ENCODE measurements at regions not wholly inside any gene's neighbourhood (a gene's known extent, or its start where the extent isn't known, plus 50 kb on each side); places are given as distances from the start of the nearest gene placed in this dataset.
A peak's percentile ranks its signal among the peaks of the same experiment; 100 is the strongest.
"Not testable (repeated sequence)": the region's sequence is repeated elsewhere in the genome, so short reads cannot be mapped to it uniquely, and the experiment has no call there.

DNA sequence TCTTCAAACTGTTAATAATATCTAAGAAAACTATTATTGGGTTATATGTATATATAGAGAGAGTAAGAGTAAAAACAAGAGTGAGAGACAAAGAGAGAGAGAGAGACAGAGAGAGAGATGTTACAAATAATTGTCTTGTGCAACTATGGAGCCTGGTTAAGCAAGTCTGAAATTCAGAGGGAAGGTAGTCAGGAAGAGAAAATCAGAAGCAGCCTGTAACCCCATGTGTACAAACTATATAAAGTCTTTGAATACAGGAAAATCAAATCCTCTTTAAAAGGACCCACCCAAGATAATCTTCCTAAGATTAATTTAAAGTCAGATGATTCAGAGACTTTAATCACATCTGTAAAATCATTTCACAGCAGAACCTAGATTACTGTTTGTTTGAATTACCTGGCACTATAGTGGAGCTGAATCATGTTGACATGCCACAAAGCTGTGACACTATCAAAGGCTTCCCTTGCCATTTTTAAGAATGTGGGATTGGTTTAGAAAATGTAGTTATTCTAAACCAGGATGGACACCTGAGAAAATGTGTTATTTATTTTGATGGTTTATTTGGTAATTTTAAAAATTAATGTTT is 301.7 kb upstream of the FSIP2 start:
- no peak for DNase-seq (ENCODE audit: low spot score)
- in situ Hi-C loops (cut with HindIII; ENCODE audit: low sequenced_read_pairs): no loop called here

DNA sequence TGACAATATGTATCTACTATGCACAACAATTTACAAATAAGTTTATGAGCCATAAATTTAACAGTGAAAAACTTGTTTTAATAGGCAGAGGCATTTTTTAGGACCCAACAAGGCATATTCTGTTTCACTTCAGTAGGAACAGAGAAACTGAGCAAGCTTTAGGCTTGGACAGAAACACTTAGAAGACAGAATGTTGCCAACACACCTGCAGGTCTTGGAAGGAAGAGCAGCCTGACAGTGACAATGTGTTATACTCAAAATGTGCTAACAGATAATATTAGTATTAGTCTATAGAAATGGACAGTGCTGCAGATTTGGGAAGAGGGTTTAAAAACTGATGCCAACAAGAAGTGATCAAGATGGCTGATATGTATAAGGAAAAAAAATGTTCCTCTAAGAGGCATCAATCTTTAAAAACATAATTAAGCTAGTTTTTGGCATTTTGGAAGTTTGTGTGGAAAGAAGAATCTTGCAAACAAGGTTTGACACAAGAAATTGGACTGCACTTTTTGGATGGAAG is 297.1 kb upstream of the FSIP2 start:
- DNase-seq (ENCODE audit: low spot score): peak; percentile 22
- in situ Hi-C loops (cut with HindIII; ENCODE audit: low sequenced_read_pairs): no loop called here

DNA sequence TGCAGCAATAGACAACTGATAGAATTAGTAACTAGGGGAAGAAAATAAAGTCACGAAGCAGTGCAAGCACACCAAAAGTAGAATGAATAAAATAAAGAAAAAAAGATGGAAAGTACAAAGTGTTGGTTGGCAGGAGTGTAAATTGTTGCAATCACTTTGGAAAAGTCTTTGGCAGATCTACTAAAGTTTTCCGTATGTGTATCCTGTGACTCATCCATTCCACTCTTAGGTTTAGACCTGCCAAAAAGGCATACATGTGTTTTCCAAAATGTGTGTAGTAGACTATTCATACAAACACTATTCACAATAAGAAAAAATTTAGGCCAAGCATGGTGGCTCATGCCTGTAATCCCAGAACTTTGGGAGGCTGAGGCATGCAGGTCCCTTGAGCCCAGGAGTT is 282.1 kb upstream of the FSIP2 start:
- in situ Hi-C loops (cut with HindIII; ENCODE audit: low sequenced_read_pairs): no loop called here
- DNase-seq (ENCODE audit: low spot score): no peak

DNA sequence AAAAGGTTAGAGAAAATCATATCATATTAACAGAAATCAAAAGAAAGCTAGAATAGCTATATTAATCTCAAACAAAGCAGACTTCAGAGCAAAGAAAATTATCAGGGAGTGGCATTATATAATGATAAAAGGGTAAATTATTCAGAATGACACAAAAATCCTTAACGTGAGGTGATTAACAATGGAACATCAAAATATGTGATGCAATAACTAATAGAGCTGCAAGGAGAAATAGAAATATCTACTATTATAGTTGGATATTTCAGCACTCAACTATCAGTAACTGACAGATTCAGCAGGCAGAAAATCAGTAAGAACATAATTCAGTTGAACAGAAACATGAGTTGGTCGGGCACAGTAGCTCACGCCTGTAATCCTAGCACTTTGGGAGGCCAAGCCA is 275.1 kb upstream of the FSIP2 start:
- in situ Hi-C loops (cut with HindIII; ENCODE audit: low sequenced_read_pairs): no loop called here

DNA sequence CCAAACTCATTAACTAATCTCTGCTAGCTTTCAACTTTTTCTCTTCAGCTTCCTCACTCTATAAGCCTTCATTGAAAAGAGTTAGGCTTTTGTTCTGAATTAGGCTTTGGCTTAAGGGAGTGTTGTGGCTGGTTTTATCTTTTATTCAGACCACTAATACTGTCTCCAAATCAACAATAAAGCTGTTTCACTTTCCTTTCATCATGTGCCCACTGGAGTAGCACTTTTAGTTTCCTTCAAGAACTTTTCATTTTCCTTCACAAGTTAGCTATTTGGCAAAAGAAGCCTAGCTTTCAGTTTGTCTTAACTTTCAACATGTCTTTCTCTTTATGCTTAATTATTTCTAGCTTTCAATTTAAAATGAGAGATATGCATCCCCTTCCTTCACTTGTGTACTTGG is 271.7 kb upstream of the FSIP2 start:
- no peak for DNase-seq (ENCODE audit: low spot score)

More for the DNA sequence above, 275.1 kb upstream of the FSIP2 start:
- no peak for DNase-seq (ENCODE audit: low spot score)

DNA sequence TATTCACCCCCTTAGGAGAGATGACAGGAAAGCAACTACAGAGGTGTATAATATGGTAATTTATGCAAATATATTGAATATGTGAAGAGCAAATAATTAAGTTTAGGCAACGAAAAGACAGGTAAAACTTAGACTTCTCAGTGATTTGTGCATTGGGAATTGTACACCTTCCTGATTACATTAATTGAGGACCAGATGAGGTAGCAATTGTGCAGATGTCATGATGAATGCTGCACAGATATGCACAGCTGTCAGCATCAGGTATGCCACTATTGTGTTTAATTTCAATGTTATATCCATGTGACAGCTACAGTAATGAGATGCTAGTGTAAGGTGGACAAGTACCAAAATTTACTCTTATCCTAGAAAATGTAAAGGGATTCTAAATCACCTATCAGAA is 267.2 kb upstream of the FSIP2 start:
- no peak for DNase-seq (ENCODE audit: low spot score)
- in situ Hi-C loops (cut with HindIII; ENCODE audit: low sequenced_read_pairs): no loop called here

More for the DNA sequence above, 271.7 kb upstream of the FSIP2 start:
- in situ Hi-C loops (cut with HindIII; ENCODE audit: low sequenced_read_pairs): no loop called here

DNA sequence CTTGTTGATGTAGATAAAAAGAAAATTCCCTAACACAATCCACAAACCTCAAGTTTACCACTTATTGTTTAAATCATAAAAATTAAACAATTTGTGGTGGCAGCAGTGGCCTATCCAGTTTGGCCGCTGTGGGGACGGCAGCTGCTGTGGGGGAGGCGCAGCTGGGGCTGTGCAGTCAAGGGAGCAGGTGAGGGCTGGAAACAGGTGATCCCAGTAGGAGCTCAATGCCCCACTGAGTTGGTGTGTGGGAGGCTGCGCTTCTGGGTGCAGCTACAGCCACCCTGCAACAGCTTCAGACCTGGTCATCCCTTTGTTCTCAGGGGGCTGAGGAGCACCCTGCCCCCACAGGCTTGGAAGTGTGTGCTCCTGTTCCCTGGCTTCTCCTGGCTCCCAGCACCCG is 266.0 kb upstream of the FSIP2 start:
- no peak for DNase-seq (ENCODE audit: low spot score)
- in situ Hi-C loops (cut with HindIII; ENCODE audit: low sequenced_read_pairs): no loop called here

DNA sequence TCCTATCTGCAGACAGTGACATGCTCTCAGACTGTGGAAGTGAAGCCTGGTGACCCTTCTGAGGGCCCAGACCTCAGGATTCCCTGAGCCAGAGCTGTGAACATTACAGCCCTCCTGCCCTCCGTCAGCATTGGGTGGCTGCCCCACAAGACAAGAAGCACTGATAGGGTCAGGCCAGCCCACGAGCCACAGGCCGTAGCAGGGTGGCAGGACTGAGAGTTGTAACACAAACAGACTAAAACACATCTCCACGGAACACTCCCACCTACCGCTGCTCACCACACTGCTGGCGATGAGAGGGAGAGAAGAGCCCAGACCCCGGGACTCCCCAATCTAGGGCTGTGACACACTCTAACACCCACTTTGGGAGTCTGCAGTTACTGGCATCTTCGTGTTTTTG is 264.8 kb upstream of the FSIP2 start:
- DNase-seq (ENCODE audit: low spot score): no peak
- in situ Hi-C loops (cut with HindIII; ENCODE audit: low sequenced_read_pairs): no loop called here

DNA sequence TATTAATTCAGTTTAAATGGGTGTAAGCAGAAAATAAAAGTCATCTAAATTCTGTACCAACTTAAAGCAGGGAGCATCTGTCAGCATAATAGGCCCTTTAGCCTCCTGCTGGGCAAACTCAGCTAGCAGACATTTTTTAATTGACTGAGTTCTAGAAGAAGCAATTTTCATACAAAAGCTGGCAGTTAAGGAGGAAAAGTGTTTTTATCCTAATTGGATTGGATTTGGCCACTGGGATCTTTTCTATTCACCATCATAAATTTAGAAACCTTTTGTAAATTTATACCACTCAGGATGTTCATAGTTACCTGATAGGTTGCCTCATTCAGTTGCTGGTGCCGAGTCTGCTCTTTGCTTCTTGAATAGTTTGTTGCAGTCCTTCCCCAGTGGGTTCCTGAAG is 262.7 kb upstream of the FSIP2 start:
- peak; percentile 60 for DNase-seq (ENCODE audit: low spot score)
- in situ Hi-C loops (cut with HindIII; ENCODE audit: low sequenced_read_pairs): no loop called here

DNA sequence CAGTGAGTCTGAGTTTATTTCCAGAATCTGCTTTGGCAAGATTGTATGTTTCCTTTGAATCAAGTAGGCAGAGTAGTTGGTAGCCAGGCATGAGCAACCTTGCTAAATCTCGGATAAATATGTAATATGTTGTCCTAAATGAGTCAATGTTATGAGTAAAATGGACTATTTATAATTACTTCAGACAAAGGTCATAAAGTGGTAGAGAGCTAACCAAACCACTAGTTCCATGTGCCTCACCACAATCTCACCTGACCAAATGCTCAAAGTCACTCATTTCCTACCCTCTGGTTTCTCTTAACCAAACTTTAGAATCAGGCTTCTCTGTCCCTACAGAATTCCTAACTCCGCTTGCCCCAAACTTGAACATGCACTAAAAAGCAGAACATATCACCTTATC is 261.2 kb upstream of the FSIP2 start:
- in situ Hi-C loops (cut with HindIII; ENCODE audit: low sequenced_read_pairs): no loop called here
- DNase-seq (ENCODE audit: low spot score): no peak

DNA sequence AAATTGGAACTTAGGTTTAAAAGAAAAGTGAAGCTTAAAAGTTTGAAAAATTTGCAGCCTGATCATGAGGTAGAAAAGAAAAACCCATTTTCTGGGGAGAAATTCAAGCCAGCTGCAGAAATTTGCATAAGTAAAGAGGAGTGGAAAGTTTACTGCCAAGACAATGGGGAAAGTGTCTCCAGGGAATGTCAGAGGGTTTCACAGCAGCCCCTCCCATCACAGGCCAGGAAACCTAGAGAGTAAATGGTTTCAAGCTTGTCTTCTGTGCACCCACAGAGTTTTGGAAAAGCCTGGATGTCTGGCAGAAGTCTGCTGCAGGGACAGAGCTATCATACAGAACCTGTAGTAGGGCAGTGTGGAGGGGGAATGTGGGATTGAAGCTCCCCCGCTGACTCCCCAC is 254.0 kb upstream of the FSIP2 start:
- in situ Hi-C loops (cut with HindIII; ENCODE audit: low sequenced_read_pairs): no loop called here
- no peak for DNase-seq (ENCODE audit: low spot score)

DNA sequence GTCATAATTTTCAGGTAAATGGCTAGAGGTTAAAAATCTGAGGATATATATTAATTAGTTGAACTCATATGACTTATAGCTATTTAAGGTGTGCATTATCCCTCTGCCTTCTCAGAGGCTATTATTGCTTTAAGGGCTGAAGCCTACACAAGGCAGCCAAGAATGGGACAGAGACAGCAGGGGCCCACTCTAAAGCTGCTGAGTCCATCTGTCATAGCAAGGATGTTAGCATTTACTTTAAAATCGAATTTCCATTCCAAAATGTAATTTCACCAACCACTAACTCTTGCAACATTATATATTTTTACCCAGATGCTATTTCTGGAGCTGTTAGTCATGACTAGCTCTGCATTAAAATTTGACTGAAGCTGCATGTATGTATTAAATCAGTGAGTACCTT is 236.3 kb upstream of the FSIP2 start:
- in situ Hi-C loops (cut with HindIII; ENCODE audit: low sequenced_read_pairs): no loop called here
- peak; percentile 87 for DNase-seq (ENCODE audit: low spot score)

DNA sequence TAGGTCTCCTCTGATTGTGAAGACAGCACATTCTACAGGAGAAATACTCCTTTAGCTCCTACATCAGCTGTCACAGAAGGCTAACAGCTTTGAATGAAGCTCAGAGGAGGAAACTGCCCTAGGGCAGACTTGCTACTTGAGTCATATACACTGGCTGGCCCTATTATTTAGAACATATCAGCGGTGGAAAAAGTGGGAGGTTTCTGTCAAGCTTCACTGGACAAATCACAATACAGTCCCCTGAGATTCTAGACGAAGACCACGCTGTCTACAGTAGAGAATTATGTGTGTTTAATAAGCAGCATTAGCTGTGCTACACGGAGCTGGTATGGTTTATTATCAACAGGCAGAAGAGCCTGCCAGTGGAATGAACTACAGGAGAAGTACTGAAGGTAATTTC is 230.9 kb upstream of the FSIP2 start:
- DNase-seq (ENCODE audit: low spot score): no peak
- in situ Hi-C loops (cut with HindIII; ENCODE audit: low sequenced_read_pairs): no loop called here

DNA sequence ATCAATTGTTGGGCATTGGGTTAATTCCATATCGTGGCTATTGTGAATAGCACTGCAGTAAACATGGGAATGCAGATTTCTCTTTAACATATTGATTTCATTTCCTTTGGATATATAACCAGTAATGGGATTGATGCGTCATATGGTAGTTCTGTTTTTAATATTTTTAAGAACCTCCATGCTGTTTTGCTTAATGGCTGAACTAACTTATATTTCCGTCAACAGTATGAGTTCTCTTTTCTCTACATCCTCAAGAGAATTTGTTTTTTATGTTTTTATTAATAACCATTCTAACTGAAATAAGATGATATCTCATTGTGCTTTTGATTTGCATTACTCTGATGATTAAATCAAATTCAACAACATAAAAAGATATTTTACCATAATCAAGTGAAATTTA is 228.5 kb upstream of the FSIP2 start:
- in situ Hi-C loops (cut with HindIII; ENCODE audit: low sequenced_read_pairs): no loop called here
- no peak for DNase-seq (ENCODE audit: low spot score)

DNA sequence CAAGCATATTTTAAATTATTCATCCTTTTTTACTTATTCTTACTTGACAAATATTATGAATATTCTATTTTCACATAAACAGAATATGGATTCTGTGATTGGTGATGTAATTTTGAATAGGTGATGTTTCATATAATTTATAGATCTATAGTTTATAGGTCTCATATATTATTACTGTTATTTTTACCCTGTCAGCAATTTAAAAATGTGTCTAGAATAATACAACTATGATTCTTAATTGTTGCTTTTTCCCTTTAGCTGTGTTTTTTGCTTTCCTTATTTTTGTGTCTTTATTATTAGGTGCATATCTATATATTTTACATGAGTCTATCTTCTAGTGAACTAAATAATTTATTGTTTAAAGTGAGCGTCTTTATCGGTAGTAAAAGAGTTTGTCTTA is 226.7 kb upstream of the FSIP2 start:
- DNase-seq (ENCODE audit: low spot score): no peak
- in situ Hi-C loops (cut with HindIII; ENCODE audit: low sequenced_read_pairs): no loop called here

DNA sequence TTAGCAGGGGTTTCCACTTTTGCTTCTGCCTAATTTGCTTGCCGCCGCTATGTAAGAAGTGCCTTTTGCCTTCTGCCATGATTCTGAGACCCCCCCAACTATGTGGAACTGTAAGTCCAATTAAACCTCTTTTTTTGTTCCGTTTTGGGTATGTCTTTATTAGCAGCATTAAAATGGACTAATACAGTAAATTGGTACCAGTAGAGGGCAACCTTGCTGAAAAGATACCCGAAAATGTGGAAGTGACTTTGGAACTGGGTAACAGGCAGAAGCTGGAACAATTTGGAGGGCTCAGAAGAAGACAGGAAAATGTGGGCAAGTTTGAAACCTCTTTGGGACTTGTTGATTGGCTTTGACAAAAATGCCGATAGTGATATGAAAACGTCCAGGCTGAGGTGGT is 216.1 kb upstream of the FSIP2 start:
- in situ Hi-C loops (cut with HindIII; ENCODE audit: low sequenced_read_pairs): no loop called here
- no peak for DNase-seq (ENCODE audit: low spot score)

DNA sequence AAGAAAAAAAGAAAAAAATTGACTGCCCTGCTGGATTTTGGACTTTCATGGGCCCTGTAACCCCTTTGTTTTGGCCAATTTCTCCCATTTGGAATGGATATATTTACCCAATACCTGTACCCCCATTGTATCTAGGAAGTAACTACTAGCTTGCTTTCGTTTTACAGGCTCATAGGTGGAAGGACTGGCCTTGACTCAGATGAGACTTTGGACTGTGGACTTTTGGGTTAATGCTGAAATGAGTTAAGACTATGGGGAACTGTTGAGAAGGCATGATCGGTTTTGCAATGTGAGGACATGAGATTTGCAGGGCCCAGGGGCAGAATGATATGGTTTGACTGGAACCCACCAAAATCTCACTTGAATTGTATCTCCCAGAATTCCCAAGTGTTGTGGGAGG is 214.4 kb upstream of the FSIP2 start:
- in situ Hi-C loops (cut with HindIII; ENCODE audit: low sequenced_read_pairs); DNase-seq (ENCODE audit: low spot score): not testable (repeated sequence)

DNA sequence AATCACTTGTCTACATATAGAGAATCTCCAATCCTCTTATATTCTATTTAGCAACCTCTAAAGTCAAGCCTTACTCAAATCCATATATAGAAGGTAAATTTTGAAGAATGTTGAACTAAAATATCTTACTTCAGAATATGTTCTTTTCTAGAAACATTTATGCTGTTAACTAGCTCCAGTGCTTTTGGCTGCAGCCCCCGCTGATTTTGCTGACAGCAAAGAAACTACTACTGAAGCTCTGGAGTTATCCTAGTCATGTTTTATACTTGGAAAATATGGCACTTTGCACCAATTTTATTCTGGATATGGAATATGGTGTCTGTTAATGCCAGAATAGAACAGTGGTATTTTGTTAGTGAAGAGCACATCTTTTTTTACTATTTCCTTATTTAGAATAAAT is 212.4 kb upstream of the FSIP2 start:
- in situ Hi-C loops (cut with HindIII; ENCODE audit: low sequenced_read_pairs): no loop called here
- DNase-seq (ENCODE audit: low spot score): no peak

DNA sequence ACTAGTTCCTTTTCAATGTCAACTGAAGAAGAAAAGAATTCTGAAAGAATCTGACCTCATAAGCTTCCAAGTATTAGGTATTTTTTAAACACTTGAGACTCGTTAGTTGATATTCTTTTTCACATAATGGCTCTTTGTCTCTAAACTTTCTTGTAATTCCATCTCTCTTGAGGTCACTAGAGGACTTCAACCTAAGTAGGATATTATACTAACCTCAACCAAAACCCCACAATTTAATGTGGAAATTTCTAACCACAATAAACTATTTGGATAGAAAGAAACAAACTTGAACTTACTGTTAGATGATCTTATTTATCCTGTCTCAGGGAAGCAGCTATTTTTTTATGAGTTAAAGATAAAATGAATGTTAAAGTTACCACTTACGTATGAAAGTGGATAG is 206.9 kb upstream of the FSIP2 start:
- no peak for DNase-seq (ENCODE audit: low spot score)
- in situ Hi-C loops (cut with HindIII; ENCODE audit: low sequenced_read_pairs): no loop called here

DNA sequence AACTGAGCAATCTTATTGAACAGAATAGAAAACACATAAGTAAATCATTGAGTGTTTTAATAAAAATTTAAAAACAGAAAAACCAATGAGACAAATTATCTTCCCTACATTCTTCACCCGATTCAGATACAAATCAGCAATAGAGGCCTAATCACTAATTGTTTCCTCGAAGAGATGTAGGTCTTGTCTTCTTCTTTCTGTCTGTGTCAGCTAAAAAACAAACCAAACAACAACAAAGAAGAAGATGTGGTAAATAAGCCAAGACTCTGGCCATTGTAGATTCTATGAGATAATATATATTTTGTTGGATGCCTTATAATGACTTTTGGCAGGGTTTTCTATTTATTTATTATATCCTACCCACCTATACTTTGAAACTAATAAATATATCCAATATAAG is 200.9 kb upstream of the FSIP2 start:
- in situ Hi-C loops (cut with HindIII; ENCODE audit: low sequenced_read_pairs): no loop called here
- DNase-seq (ENCODE audit: low spot score): no peak

DNA sequence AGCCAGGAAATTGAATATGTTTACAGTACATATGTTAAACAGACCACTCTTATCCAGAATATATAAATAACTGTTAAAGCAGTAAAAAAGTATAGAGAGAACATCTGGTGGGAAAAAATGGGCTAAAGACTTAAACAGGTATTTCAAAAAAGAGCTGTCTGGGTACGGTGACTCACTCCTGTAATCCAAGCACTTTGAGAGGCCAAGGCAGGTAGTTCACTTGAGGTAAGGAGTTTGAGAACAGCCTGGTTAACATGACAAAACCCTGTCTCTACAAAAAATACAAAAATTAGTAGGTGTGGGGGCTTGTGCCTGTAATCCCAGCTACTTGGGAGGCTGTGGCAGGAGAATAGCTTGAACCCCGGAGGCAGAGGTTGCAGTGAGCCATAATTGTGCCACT is 171.4 kb upstream of the FSIP2 start:
- in situ Hi-C loops (cut with HindIII; ENCODE audit: low sequenced_read_pairs): no loop called here
- no peak for DNase-seq (ENCODE audit: low spot score)

DNA sequence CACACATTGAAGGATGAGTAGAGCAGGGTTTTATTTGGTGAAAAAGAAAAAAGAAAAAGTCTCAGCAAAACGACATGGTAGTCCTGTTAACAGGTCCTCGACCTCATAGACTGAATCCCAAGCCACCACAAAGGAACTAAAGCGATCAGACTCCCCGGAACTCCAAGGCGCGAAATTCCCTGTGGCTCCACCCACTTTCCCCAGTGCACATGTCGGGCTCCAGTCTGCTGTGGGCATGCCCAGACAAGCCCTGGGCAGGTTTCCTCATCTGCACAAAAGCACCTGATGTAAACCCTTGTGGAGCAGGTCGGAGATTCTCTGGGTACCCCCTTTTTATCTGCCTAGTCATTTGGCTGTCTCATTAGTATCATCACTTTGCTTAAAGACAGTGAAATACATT is 170.7 kb upstream of the FSIP2 start:
- in situ Hi-C loops (cut with HindIII; ENCODE audit: low sequenced_read_pairs): no loop called here
- no peak for DNase-seq (ENCODE audit: low spot score)

All from G401 (cell line).